ENCODE measurements at regions not wholly inside any gene's neighbourhood (a gene's known extent, or its start where the extent isn't known, plus 50 kb on each side); places are given as distances from the start of the nearest gene placed in this dataset.

GRCh38 chr2:120593921-120594686, 141.6 kb upstream of the GLI2 start:
- TF ChIP-seq CTCF (conservative IDR thresholded peaks at IDR 0.05; ENCODE audit: low read depth, low read length) = no peak
- H3K4me3 ChIP-seq (ENCODE audit: low read length) = no peak overlapping the region
- no peak for DNase-seq (ENCODE audit: low read depth)

- no peak for TF ChIP-seq CTCF (conservative IDR thresholded peaks at IDR 0.05; ENCODE audit: low read depth, low read length)
- no peak for DNase-seq (ENCODE audit: low read depth)
- no peak overlapping the region for H3K4me3 ChIP-seq (ENCODE audit: low read length)
Observed at GRCh38 chr2:120594856-120595685, 140.6 kb upstream of the GLI2 start.

- DNase-seq (ENCODE audit: low read depth) = no peak
- H3K4me3 ChIP-seq (ENCODE audit: low read length) = no peak overlapping the region
- no peak for TF ChIP-seq CTCF (conservative IDR thresholded peaks at IDR 0.05; ENCODE audit: low read depth, low read length)
Observed at GRCh38 chr2:120595739-120596138, 139.9 kb upstream of the GLI2 start.

GRCh38 chr2:120596191-120596811, 139.4 kb upstream of the GLI2 start:
- no peak for DNase-seq (ENCODE audit: low read depth)
- TF ChIP-seq CTCF (conservative IDR thresholded peaks at IDR 0.05; ENCODE audit: low read depth, low read length) = no peak
- no peak overlapping the region for H3K4me3 ChIP-seq (ENCODE audit: low read length)

- no peak for TF ChIP-seq CTCF (conservative IDR thresholded peaks at IDR 0.05; ENCODE audit: low read depth, low read length)
Observed at GRCh38 chr2:120596990-120597594, 138.6 kb upstream of the GLI2 start.

GRCh38 chr2:120597595-120598193, 138.0 kb upstream of the GLI2 start:
- H3K4me3 ChIP-seq (ENCODE audit: low read length) = no peak overlapping the region
- no peak for TF ChIP-seq CTCF (conservative IDR thresholded peaks at IDR 0.05; ENCODE audit: low read depth, low read length)
- DNase-seq (ENCODE audit: low read depth) = no peak

More at GRCh38 chr2:120596990-120597594, 138.6 kb upstream of the GLI2 start:
- H3K4me3 ChIP-seq (ENCODE audit: low read length) = no peak overlapping the region
- DNase-seq (ENCODE audit: low read depth) = no peak
